HG03066 (cell line): ENCODE measurements at regions not wholly inside any gene's neighbourhood (a gene's known extent, or its start where the extent isn't known, plus 50 kb on each side); places are given as distances from the start of the nearest gene placed in this dataset.

ENCODE experiments used
- ATAC-seq: cut with Tn5 transposase; IDR thresholded peaks from one replicate; pipeline ENCODE4 v1.9.1; 2021; ENCODE audit warnings: low read depth; ENCODE audit not compliant: unreplicated experiment

- ATAC-seq: no peak
Measured at GRCh38 chr2:88832311-88832991, 141.0 kb downstream of the RPIA start.

- no peak for ATAC-seq
Measured at GRCh38 chr2:88832992-88833389, 141.5 kb downstream of the RPIA start.

- no peak for ATAC-seq
Measured at GRCh38 chr2:88834376-88834775, 142.9 kb downstream of the RPIA start.

GRCh38 chr2:88834866-88835265 lies 143.4 kb downstream of the RPIA start:
- no peak for ATAC-seq

- ATAC-seq: no peak
Measured at GRCh38 chr2:88835726-88836125, 144.3 kb downstream of the RPIA start.

GRCh38 chr2:88836351-88836750 lies 144.9 kb downstream of the RPIA start:
- no peak for ATAC-seq

- ATAC-seq: no peak
Measured at GRCh38 chr2:88837511-88838160, 146.2 kb downstream of the RPIA start.

GRCh38 chr2:88838165-88838635 lies 146.7 kb downstream of the RPIA start:
- ATAC-seq: no peak

GRCh38 chr2:88841224-88841929 lies 149.9 kb downstream of the RPIA start:
- ATAC-seq: no peak

- no peak for ATAC-seq
Measured at GRCh38 chr2:88842656-88843460, 151.4 kb downstream of the RPIA start.

GRCh38 chr2:88843651-88844050 lies 152.2 kb downstream of the RPIA start:
- no peak for ATAC-seq

- no peak for ATAC-seq
Measured at GRCh38 chr2:88844960-88845359, 153.5 kb downstream of the RPIA start.

GRCh38 chr2:88845772-88846661 lies 154.5 kb downstream of the RPIA start:
- ATAC-seq: no peak

GRCh38 chr2:88852753-88853402 lies 161.4 kb downstream of the RPIA start:
- ATAC-seq: no peak

GRCh38 chr2:88853403-88853790 lies 161.9 kb downstream of the RPIA start:
- no peak for ATAC-seq

GRCh38 chr2:88854528-88854927 lies 163.1 kb downstream of the RPIA start:
- no peak for ATAC-seq

- no peak for ATAC-seq
Measured at GRCh38 chr2:88855620-88856408, 164.3 kb downstream of the RPIA start.

GRCh38 chr2:88856409-88857135 lies 165.1 kb downstream of the RPIA start:
- no peak for ATAC-seq
